Mesendoderm (in vitro differentiated cells): ENCODE measurements at regions not wholly inside any gene's neighbourhood (a gene's known extent, or its start where the extent isn't known, plus 50 kb on each side); places are given as distances from the start of the nearest gene placed in this dataset.

Source experiments
- DNase-seq: peaks from one replicate; pipeline ENCODE4 v3.0.0; 2013
- H2AK5ac ChIP-seq: 2 replicates; pipeline ENCODE4 v1.6.1; 2013; ENCODE audit warnings: low read length, inconsistent platforms
- H2BK120ac ChIP-seq: 2 replicates; pipeline ENCODE4 v1.6.1; 2013; ENCODE audit warnings: low read depth, mild to moderate bottlenecking, low read length, moderate library complexity, mixed read lengths
- H2BK15ac ChIP-seq: replicated peaks from 2 replicates; pipeline ENCODE4 v1.6.1; 2013; ENCODE audit warnings: low read depth, mild to moderate bottlenecking, moderate library complexity
- H2BK5ac ChIP-seq: 2 replicates; pipeline ENCODE4 v1.6.1; 2013; ENCODE audit warnings: low read length, inconsistent platforms
- H3K18ac ChIP-seq: 2 replicates; pipeline ENCODE4 v1.6.1; 2013; ENCODE audit warnings: mild to moderate bottlenecking, low read length, mixed read lengths
- H3K23ac ChIP-seq: one replicate; pipeline ENCODE4 v1.6.1; 2013; ENCODE audit warnings: low read length
- H3K27ac ChIP-seq: 2 replicates; pipeline ENCODE4 v1.5.1; 2013; ENCODE audit warnings: low read depth, mild to moderate bottlenecking, inconsistent platforms, low read length, moderate library complexity
- H3K27me3 ChIP-seq: 2 replicates; pipeline ENCODE4 v1.6.1; 2013; ENCODE audit warnings: low read length, control low read depth, mild to moderate bottlenecking, inconsistent platforms; ENCODE audit not compliant: insufficient read depth, poor library complexity
- H3K36me3 ChIP-seq: 2 replicates; pipeline ENCODE4 v1.6.1; 2013; ENCODE audit warnings: low read length, inconsistent platforms; ENCODE audit not compliant: control insufficient read depth, insufficient read depth
- H3K4ac ChIP-seq: one replicate; pipeline ENCODE4 v1.6.1; 2013; ENCODE audit warnings: low read depth, mild to moderate bottlenecking, low read length, moderate library complexity
- H3K4me1 ChIP-seq: 2 replicates; pipeline ENCODE4 v1.6.1; 2013; ENCODE audit warnings: low read depth, low read length, inconsistent platforms; ENCODE audit not compliant: control insufficient read depth
- H3K4me2 ChIP-seq: 2 replicates; pipeline ENCODE4 v1.6.1; 2013; ENCODE audit warnings: low read length
- H3K4me3 ChIP-seq: 2 replicates; pipeline ENCODE4 v1.5.1; 2013; ENCODE audit warnings: mild to moderate bottlenecking, low read length
- H3K56ac ChIP-seq: one replicate; pipeline ENCODE4 v1.6.1; 2013; ENCODE audit warnings: low read length
- H3K79me1 ChIP-seq: 2 replicates; pipeline ENCODE4 v1.6.1; 2013; ENCODE audit warnings: low read length, inconsistent platforms
- H3K79me2 ChIP-seq: 2 replicates; pipeline ENCODE4 v1.6.1; 2013; ENCODE audit warnings: mild to moderate bottlenecking, low read length; ENCODE audit not compliant: control insufficient read depth, insufficient read depth
- H3K9ac ChIP-seq: 2 replicates; pipeline ENCODE4 v1.6.1; 2013; ENCODE audit warnings: low read length, inconsistent platforms
- H4K5ac ChIP-seq: one replicate; pipeline ENCODE4 v1.6.1; 2013; ENCODE audit warnings: low read length
- H4K8ac ChIP-seq: one replicate; pipeline ENCODE4 v1.6.1; 2013; ENCODE audit warnings: low read depth, mild to moderate bottlenecking, control low read depth, low read length, moderate library complexity
- WGBS: extraction: QIAGEN DNeasy Blood & Tissue Kit; methylation state at CpG from one replicate; pipeline ENCODE4 v1.1.7; 2013; ENCODE audit warnings: low lambda C conversion rate, missing lambda C conversion rate; ENCODE audit not compliant: insufficient coverage; ENCODE audit errors: extremely low coverage; 5-methylcytosine and 5-hydroxymethylcytosine counted together

DNA sequence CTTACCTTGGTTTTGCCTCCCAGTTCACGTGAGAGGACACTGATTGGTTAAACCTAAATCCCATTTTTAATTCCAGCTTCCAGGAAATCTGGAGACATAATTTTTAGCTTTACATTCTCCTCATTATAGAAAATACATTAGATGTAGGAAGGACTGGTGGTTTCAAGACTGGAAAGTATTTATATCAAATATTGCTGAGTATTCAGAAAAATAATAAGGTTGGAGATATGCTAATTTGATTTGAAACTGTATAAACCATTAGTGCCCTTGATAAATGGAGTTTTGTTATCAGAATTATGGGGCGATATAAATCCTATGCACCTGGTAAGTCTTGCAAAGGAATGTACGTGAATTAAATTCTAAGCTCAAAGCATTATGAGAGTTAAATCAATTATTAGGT is 218.0 kb upstream of the ADGRL4 start:
- Histone ChIP-seq H3K79me2 (no peaks in the 10 kb centered on the region), H3K4ac (no peak overlapping the region), H3K18ac (no peak overlapping the region), H2BK15ac (no peak overlapping the region), H3K56ac (no peak overlapping the region), H3K4me3 (no peak overlapping the region), H3K23ac (no peak overlapping the region), H2BK120ac (no peak overlapping the region), H3K79me1 (no peaks in the 10 kb centered on the region), H3K9ac (no peak overlapping the region), H3K4me1 (no peaks in the 10 kb centered on the region), H2AK5ac (no peak overlapping the region), H3K27ac (no peak overlapping the region), H3K36me3 (no peaks in the 10 kb centered on the region), H2BK5ac (no peak overlapping the region), H3K4me2 (no peak overlapping the region), H4K8ac (no peak overlapping the region), H3K27me3 (no peaks in the 10 kb centered on the region), H4K5ac (no peak overlapping the region)
- WGBS = no CpG with 5 or more reads among the region's 3 CpGs
- no peak for DNase-seq

DNA sequence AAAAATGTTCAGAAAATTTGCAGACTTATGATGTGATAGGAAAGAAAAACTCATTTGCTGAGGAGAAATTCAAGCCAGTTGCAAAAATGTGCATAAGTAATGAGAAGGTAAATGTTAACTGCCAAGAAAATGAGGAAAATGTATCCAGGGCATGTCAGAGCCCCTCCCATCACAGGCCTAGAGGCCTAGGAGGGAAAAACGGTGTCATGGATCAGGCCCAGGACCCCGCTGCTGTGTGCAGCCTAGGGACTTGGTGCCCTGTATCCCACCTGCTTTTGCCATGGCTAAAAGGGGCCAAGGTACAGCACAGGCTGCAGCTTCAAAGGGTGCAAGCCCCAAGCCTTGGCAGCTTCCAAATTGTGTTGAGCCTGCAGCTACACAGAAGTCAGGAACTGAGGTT is 214.0 kb upstream of the ADGRL4 start:
- no peak overlapping the region for H3K4me2 ChIP-seq
- no peak overlapping the region for H3K9ac ChIP-seq
- H3K18ac ChIP-seq = no peak overlapping the region
- H4K5ac ChIP-seq = no peak overlapping the region
- no peaks in the 10 kb centered on the region for H3K79me1 ChIP-seq
- H3K79me2 ChIP-seq = no peaks in the 10 kb centered on the region
- no peak overlapping the region for H3K23ac ChIP-seq
- no peak overlapping the region for H3K4ac ChIP-seq
- H3K36me3 ChIP-seq = no peaks in the 10 kb centered on the region
- no peak overlapping the region for H3K4me3 ChIP-seq
- H3K4me1 ChIP-seq = no peaks in the 10 kb centered on the region
- no peak overlapping the region for H3K56ac ChIP-seq
- H4K8ac ChIP-seq = no peak overlapping the region
- no peak for DNase-seq
- WGBS = no CpG with 5 or more reads among the region's 2 CpGs
- H3K27me3 ChIP-seq = no peaks in the 10 kb centered on the region
- no peak overlapping the region for H3K27ac ChIP-seq
- no peak overlapping the region for H2BK5ac ChIP-seq
- no peak overlapping the region for H2AK5ac ChIP-seq
- H2BK120ac ChIP-seq = no peak overlapping the region
- H2BK15ac ChIP-seq = no peak overlapping the region

- Histone ChIP-seq H2BK15ac (no peak overlapping the region), H3K79me2 (no peaks in the 10 kb centered on the region), H3K9ac (no peak overlapping the region), H3K79me1 (no peaks in the 10 kb centered on the region), H3K23ac (no peak overlapping the region), H2BK5ac (no peak overlapping the region), H3K18ac (no peak overlapping the region), H2BK120ac (no peak overlapping the region), H3K56ac (no peak overlapping the region), H2AK5ac (no peak overlapping the region), H3K27ac (no peak overlapping the region), H3K36me3 (no peaks in the 10 kb centered on the region), H3K4me3 (no peak overlapping the region), H3K4me2 (no peak overlapping the region), H4K8ac (no peak overlapping the region), H4K5ac (no peak overlapping the region), H3K4me1 (no peaks in the 10 kb centered on the region), H3K4ac (no peak overlapping the region), H3K27me3 (no peaks in the 10 kb centered on the region)
- WGBS = no CpG with 5 or more reads among the region's 4 CpGs
- DNase-seq = no peak
Observed at GRCh38 chr1:79215311-79215710, 208.8 kb upstream of the ADGRL4 start.

GRCh38 chr1:79207786-79208185 is 201.3 kb upstream of the ADGRL4 start:
- Histone ChIP-seq H2BK120ac (no peak overlapping the region), H3K9ac (no peak overlapping the region), H3K4ac (no peak overlapping the region), H4K5ac (no peak overlapping the region), H3K56ac (no peak overlapping the region), H3K36me3 (no peaks in the 10 kb centered on the region), H3K27me3 (no peaks in the 10 kb centered on the region), H3K4me3 (no peak overlapping the region), H2BK15ac (no peak overlapping the region), H2BK5ac (no peak overlapping the region), H3K27ac (no peak overlapping the region), H3K79me2 (no peaks in the 10 kb centered on the region), H3K4me2 (no peak overlapping the region), H3K79me1 (no peaks in the 10 kb centered on the region), H4K8ac (no peak overlapping the region), H3K23ac (no peak overlapping the region), H2AK5ac (no peak overlapping the region), H3K4me1 (no peaks in the 10 kb centered on the region), H3K18ac (no peak overlapping the region)
- DNase-seq = no peak
- 100% methylated on average over 1 of the region's 4 CpGs for WGBS

DNA sequence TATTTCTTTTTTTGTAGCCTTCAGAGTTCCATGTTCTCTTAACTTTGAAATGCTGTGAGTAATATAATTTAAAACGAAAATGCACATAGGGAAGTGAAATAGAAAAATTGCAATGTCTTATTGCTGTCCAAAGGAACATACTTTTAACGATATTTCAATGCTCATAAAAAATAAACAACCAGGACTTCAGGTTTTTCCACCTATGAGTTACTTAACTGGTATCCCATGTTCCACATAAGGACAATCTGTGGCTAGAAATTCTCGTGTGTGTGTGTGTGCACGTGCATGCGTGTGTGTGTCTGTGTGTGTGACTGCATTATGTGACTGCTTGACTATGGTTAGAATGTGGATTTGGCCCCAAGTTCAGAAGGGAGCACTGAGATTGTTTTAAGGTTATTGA is 200.8 kb upstream of the ADGRL4 start:
- H3K4ac ChIP-seq = no peak overlapping the region
- H3K4me3 ChIP-seq = no peak overlapping the region
- H3K9ac ChIP-seq = no peak overlapping the region
- H2BK5ac ChIP-seq = no peak overlapping the region
- H2BK120ac ChIP-seq = no peak overlapping the region
- no peak overlapping the region for H3K4me2 ChIP-seq
- no peak overlapping the region for H3K27ac ChIP-seq
- H3K79me1 ChIP-seq = no peaks in the 10 kb centered on the region
- no peaks in the 10 kb centered on the region for H3K36me3 ChIP-seq
- no peaks in the 10 kb centered on the region for H3K4me1 ChIP-seq
- no peak overlapping the region for H2BK15ac ChIP-seq
- WGBS = no CpG with 5 or more reads among the region's 5 CpGs
- no peak overlapping the region for H3K18ac ChIP-seq
- no peak overlapping the region for H2AK5ac ChIP-seq
- H3K27me3 ChIP-seq = no peaks in the 10 kb centered on the region
- no peaks in the 10 kb centered on the region for H3K79me2 ChIP-seq
- no peak overlapping the region for H4K8ac ChIP-seq
- H3K56ac ChIP-seq = no peak overlapping the region
- no peak overlapping the region for H4K5ac ChIP-seq
- no peak overlapping the region for H3K23ac ChIP-seq
- DNase-seq = no peak

GRCh38 chr1:79204779-79205479 is 198.4 kb upstream of the ADGRL4 start:
- no peak overlapping the region for H4K8ac ChIP-seq
- no peak overlapping the region for H3K4ac ChIP-seq
- DNase-seq = no peak

More at GRCh38 chr1:79204779-79205479, 198.4 kb upstream of the ADGRL4 start:
- no peak overlapping the region for H3K4me3 ChIP-seq
- no peaks in the 10 kb centered on the region for H3K27me3 ChIP-seq
- no CpG with 5 or more reads among the region's 4 CpGs for WGBS
- H2BK5ac ChIP-seq = no peak overlapping the region
- no peak overlapping the region for H3K4me2 ChIP-seq
- H3K18ac ChIP-seq = no peak overlapping the region
- no peak overlapping the region for H4K5ac ChIP-seq
- H3K9ac ChIP-seq = no peak overlapping the region
- H2BK120ac ChIP-seq = no peak overlapping the region
- no peak overlapping the region for H3K56ac ChIP-seq
- no peaks in the 10 kb centered on the region for H3K79me1 ChIP-seq
- no peak overlapping the region for H2AK5ac ChIP-seq
- H2BK15ac ChIP-seq = no peak overlapping the region
- no peaks in the 10 kb centered on the region for H3K36me3 ChIP-seq
- H3K27ac ChIP-seq = no peak overlapping the region
- H3K79me2 ChIP-seq = no peaks in the 10 kb centered on the region
- H3K4me1 ChIP-seq = no peaks in the 10 kb centered on the region
- no peak overlapping the region for H3K23ac ChIP-seq
